ENCODE measurements at regions not wholly inside any gene's neighbourhood (a gene's known extent, or its start where the extent isn't known, plus 50 kb on each side); places are given as distances from the start of the nearest gene placed in this dataset.

DNA sequence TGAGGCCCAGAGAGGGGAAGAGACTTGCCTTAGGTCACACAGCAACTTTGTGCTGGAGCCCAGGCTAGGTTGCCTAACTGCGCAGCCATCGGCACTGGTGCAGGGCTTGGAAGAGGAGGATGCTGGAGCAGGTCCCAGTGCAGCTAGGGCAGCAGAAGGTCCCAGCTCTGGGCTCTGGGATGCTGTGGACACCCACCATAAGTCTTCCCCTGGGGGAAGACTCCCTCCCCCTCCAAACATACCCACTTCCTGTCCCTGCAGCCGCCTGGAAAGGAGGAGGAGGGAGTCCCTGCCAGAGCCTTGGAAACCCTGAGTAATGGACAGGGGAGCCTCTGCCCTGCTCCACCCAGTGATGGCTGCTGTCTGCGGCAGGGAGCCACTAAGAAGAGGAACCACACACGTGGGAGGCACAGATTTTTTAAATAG is 93.6 kb downstream of the NCR2 start:
- H3K4me3 ChIP-seq (ENCODE audit: low read depth, low read length) = no peak overlapping the region

DNA sequence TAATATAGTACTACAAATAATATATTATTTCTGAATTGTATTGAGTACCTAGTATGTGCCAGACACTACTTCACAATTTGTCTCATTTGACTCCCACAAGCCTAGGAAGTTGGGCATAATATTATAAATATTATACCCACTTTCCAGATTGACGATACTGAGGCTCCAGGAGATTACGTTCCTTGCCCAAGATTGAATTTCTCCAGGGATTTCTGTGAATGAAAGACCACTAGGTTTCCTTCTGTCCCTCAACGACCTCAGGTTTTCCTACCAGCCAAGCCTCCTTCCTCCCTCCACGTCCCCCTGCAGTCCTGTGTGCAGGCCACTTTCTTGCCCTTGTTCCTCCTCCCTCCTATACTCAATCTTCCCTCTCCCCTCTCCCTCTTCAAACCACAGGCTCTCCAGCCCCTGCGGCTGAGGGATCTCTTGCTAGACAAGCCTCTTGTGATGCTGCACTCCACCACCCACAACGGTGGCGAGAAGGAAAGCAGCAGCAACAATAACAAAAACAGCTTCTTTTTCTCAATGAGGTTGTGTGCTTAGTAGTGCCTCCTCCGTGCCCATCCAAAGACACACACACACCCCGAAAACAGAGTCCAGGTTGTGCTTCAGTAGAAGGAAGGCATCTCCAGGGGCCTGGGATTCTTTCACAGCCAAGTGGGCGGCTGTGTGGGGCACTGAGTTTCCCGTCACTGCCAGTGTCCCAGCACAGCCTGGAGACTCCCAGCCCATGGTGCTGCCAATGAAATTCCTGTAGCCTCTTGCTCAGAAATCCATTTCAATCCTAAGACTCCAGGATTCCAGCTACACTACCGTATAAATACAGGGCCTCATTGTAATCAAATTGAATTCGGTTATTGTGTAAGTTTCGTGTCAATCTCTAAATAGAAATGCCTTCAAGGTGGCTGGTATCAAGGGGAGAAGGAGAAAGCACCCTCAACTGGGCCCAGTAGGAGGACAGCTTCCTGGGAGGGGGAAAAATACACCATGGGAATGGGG is 94.4 kb downstream of the NCR2 start:
- no peak overlapping the region for H3K4me3 ChIP-seq (ENCODE audit: low read depth, low read length)
- TF ChIP-seq, protein P1, sequence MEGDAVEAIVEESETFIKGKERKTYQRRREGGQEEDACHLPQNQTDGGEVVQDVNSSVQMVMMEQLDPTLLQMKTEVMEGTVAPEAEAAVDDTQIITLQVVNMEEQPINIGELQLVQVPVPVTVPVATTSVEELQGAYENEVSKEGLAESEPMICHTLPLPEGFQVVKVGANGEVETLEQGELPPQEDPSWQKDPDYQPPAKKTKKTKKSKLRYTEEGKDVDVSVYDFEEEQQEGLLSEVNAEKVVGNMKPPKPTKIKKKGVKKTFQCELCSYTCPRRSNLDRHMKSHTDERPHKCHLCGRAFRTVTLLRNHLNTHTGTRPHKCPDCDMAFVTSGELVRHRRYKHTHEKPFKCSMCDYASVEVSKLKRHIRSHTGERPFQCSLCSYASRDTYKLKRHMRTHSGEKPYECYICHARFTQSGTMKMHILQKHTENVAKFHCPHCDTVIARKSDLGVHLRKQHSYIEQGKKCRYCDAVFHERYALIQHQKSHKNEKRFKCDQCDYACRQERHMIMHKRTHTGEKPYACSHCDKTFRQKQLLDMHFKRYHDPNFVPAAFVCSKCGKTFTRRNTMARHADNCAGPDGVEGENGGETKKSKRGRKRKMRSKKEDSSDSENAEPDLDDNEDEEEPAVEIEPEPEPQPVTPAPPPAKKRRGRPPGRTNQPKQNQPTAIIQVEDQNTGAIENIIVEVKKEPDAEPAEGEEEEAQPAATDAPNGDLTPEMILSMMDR (IDR thresholded peaks at IDR 0.05; ENCODE audit: low read depth, low read length) = no peak

More for the DNA sequence above, 93.6 kb downstream of the NCR2 start:
- TF ChIP-seq, protein P1 (IDR thresholded peaks at IDR 0.05; ENCODE audit: low read depth, low read length) = no peak

DNA sequence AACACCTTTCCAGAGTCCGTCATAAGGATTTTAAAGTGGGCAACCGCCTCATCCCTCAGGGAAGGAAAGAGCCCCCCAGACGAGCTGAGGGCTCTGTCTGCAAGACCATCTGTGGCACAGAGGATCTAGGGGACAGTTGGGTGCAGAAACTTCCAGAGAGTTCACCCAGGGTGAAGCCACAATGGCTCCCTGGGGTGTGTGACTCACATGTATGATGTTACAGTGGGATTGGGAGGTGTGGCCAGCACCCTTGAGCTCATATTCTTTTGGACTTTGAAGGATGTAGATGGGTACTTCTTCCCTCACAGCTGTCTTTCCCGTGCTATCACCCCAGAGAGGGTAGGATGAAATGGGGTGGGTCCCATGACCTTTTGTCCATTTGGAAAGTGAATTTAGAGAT is 95.5 kb downstream of the NCR2 start:
- TF ChIP-seq, protein P1 (IDR thresholded peaks at IDR 0.05; ENCODE audit: low read depth, low read length) = no peak

DNA sequence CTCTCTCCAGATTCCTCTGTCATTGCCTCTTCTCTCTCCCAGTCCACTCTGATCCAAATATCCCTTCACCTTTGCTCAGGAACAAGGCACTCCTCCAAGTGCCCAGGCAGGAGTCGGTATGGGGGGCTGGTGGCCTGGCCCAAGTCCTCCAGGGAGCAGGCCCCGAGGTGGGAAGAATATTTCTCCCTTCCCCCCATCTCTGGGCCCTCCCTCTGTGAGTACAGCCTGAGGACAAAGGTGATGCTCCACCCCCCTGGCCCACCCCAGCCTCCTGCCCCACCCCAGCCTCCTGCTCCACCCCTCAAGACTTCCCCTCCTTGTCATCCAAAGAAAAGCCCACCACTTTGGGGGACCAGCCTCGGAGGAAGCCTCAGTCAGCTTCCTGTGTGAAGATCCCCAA is 96.9 kb downstream of the NCR2 start:
- H3K4me3 ChIP-seq (ENCODE audit: low read depth, low read length) = no peak overlapping the region
- TF ChIP-seq, protein P1 (IDR thresholded peaks at IDR 0.05; ENCODE audit: low read depth, low read length) = no peak

More for the DNA sequence above, 95.5 kb downstream of the NCR2 start:
- H3K4me3 ChIP-seq (ENCODE audit: low read depth, low read length) = no peak overlapping the region

DNA sequence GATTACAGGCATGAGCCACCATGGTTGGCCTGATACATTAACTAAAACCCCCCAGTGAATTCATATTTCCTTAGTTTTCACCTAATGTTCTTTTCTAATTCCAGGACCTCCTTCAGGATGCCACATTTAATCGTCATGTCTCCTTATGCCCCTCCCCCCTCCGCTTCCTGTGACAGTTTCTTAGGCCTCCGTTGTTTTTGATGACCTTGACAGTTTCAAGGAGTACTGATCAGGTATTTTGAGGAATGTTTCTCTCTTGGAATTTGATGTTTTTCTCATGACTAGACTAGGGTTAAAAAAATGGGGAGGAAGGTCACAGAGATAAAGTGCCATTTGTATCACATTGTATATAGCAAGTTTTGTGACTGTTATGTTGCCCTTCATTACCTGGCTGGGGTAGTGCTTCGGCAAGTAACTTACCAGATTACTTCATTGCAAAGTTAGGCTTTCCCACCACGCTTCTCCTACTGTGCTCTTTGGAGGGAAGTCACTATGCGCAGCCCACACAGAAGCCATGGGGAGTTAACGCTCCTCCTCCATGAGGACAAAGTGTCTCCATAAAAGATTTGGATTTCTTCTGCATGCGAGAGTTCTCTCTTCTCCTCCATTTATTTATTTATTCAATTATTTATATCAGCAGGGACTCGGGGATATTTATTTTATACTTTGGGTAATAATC is 99.5 kb downstream of the NCR2 start:
- TF ChIP-seq, protein P1 (IDR thresholded peaks at IDR 0.05; ENCODE audit: low read depth, low read length) = no peak
- H3K4me3 ChIP-seq (ENCODE audit: low read depth, low read length) = no peak overlapping the region

DNA sequence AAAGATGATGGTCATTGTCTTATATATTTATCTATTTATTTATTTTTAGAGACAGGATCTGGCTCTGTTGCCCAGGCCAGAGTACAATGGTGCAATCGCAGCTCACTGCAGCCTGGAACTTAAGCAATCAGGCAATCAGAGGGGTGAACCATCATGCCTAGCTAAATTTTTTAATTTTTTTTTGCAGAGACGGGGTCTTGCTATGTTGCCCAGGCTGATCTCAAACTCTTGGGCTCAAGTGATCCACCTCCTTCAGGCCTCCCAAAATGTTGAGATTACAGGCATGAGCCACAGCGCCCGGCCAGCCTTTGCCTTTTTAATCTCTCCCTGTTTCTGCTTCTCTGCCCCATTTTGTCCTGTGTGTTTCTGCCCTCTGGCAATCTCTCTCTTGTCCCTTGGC is 102.2 kb downstream of the NCR2 start:
- TF ChIP-seq, protein P1 (IDR thresholded peaks at IDR 0.05; ENCODE audit: low read depth, low read length) = no peak
- H3K4me3 ChIP-seq (ENCODE audit: low read depth, low read length) = no peak overlapping the region

DNA sequence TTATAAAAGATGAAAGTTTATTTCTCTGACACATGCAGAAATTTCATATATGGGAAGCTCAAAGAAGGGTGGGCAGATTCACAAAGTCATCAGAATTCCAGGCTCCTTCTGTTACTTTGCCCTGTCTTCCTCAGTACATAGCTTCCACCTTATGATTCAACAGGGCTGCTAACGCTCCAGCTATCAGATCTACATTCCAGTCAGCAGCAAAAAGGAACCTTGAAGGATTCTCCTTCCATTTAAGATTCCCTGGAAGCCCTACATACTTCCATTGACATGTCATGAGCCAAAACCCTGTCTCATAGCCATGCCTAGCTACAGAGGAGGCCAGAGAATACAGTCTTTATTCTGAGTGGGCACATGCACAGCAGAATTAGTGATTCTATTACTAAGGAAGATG is 103.3 kb downstream of the NCR2 start:
- H3K4me3 ChIP-seq (ENCODE audit: low read depth, low read length) = no peak overlapping the region
- TF ChIP-seq, protein P1 (IDR thresholded peaks at IDR 0.05; ENCODE audit: low read depth, low read length) = no peak
